Stimulated activated CD8-positive, alpha-beta memory T cell treated with anti-CD3 and anti-CD28 coated beads, Interleukin-4, amount 100 ng/mL, for 1 hour (primary cell): ENCODE measurements at regions not wholly inside any gene's neighbourhood (a gene's known extent, or its start where the extent isn't known, plus 50 kb on each side); places are given as distances from the start of the nearest gene placed in this dataset.

Experiments
- DNase-seq, 2 donors: peaks; one replicate each; pipeline ENCODE4 v3.0.0-alpha.2; 2020; ENCODE audit warnings: low read depth in 2 of 2, low spot score in 1 of 2

DNA sequence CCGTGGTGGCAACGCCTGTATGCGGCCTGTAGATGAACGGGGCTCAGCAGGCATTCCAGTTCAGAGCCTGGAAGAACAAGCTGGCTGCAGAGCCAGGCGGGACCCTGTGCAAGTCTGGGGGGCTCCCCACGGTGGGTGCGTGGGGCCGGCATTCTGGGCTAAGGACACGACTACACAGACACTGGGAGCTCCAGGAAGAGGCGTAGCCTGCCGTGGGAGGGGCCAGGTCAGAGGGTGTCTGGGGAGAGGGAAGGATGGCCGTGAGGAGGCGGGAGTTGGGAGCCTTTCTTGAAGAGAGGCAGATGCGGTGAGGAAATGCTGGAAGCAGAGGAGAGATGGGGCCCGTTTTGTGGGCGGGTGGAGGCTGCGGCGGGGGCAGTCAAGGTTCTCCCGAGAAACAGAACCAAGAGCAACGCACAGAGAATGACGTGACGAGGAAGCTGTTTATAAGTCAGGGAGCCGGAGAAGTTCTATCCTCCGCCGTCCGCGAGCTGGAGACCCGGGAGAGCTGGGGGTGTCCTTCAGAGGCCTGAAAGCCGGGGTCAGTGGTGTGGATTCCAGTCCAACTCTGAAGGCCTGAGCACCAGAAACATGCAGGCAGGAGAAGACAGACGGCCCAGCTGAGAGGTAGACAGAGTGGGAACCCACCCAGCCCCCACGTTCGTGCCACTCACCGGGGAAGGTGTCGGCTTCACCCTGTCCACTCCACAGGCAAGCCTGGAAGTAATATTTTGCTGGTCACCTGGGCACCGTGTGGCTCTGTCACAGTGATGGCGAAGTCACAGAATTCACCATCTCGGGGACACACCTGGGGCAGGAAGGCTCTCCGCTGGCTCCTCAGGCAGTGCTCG, 529.6 kb downstream of the BRD1 start:
- DNase-seq, result no peak

DNA sequence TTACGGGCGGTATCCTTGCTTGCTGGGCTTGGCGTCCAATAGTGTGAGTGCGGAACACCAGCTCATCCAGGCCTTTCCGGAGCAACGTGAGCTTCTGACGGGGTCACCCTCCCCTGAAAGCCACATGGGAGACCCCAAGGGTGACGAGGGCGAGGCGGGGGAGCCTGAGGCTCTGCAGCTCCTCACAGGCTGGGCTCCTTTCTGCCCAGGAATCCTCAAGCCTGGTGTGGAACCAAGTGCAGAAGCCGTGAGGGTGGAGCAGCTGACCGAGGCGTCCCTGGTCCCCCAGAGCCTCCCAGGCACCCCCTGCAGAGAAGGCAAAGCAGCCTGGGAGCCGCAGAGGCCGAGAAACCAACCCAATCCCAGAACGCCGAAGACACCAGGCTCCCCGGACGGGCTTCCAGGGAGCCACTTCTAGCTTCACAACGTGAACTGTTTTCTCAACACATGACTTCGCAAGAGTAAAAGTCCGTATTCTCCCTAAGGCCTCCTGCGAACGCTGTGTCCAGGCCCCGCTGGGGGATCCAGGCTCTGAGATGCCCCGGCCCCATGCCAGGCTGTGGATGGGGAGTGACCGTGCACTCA, 530.3 kb downstream of the BRD1 start:
- no peak for DNase-seq

DNA sequence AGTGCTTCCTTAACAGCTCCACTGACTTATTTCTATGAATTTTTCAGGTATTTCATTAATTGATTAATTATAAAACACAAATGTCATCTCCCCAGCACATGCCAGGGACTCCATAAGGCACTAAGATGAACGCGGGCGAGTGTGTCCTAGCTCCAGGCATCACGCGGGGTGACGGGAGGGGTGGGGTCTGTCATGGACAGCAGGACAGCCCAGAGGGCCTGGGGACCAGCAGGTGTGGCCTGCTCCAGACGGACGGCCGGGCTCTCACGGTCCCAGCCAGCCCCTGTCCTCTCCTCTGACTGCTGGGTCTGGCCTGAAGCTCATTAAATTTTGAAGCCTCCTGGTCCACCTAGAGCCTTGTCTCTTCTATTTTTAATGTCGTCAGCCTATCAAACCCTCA, 531.1 kb downstream of the BRD1 start:
- DNase-seq, result no peak

DNA sequence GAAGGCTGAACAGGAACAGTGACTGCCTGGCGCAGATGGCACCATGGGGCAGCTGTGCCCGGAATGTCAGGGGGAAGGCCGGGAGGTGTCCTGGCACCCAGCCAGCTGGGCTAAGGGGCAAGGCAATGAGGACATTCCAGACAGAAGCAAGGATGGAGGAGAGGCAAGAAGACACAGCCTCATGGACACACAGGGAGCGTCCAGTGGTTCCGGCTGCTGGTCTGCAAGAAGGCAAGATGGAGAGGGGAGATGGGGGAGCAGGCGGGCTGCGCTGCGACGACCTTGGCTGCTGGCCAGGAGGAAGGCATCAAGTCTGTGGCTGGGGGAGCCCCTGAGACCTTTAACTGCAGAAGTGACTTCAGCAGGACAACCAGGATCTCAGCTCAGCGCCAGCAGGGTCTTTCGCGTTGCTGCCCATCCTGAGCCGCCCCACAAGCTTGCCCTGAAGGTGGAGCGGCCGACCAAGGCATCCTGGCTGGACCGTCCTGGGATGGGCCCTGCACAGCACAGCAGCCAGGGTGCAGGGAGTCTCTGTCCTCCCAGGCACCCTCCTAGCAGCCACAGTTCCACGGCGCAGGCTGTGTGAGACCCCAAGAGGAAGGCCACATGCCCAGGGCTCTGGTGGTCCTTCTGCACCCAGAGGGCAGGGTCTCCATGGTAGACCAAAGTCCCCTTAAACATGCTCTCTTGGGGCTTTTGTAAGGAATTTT, 531.7 kb downstream of the BRD1 start:
- DNase-seq, result no peak

- no peak for DNase-seq
These were observed 532.3 kb downstream of the BRD1 start for GRCh38 chr22:49295465-49295743.

GRCh38 chr22:49294656-49295464, 532.8 kb downstream of the BRD1 start:
- no peak for DNase-seq

DNA sequence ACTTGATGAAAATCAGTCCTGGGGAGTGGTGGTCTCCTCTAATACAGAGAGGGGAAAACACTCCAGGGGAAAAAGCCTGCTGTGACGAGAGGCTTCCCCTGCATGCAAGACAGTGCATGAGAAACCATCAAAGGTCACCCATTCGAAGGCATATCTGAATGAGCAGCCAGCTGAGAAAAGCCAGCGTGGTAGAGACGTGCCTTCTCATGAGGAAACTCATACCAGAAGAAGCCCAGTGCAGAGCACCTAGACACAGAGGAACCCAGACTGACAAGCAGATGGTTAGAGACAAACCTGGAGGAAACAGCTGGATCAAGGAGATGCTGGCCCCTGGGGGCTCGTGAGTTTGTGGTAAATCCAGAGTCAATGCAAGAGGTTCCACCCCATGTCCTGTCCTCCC, 534.8 kb downstream of the BRD1 start:
- no peak for DNase-seq

- DNase-seq, result no peak
These were observed 535.9 kb downstream of the BRD1 start for GRCh38 chr22:49291781-49292180.

GRCh38 chr22:49291169-49291568, 536.5 kb downstream of the BRD1 start:
- no peak for DNase-seq

DNA sequence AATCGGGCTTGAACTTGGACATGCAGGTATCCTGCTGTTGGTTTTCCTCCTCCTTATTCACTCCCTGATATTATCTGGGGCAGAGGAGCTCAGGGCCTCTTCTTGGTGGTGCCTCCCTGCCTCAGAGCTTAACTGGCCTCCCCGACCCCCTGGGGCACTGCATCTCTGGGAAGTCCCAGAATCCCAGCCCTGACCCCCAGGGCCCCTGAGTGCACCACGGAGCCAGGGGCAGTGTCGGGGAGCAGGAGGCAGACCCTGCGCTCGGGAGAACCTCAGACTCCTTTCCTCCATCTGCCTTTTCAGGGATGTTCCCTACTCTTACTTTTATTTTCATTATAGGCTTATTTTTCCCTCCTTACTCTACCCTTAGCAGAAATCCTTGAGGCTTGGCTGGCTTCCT, 537.0 kb downstream of the BRD1 start:
- DNase-seq, result no peak

GRCh38 chr22:49289822-49290679, 537.6 kb downstream of the BRD1 start:
- no peak for DNase-seq

GRCh38 chr22:49286181-49286760, 541.4 kb downstream of the BRD1 start:
- no peak for DNase-seq

DNA sequence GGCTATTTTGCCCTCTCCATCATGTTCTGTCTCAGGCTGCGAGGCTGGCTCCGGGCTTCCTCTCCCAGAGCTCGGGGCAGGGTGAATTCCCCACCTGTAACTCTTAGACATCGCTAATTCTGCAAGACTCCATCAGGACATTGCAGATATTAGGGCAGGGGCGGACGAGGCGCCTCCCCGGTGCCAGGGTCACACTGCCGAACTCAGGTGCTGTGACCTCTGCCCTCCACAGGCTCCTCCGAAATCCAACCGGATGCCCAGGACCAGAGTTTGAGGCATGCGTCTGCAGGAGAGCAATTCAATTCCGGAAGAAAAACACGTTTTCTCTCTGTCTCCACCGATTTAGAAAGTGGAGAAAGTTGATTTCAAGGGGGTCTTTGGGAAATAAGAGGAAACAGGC, 542.7 kb downstream of the BRD1 start:
- no peak for DNase-seq

DNA sequence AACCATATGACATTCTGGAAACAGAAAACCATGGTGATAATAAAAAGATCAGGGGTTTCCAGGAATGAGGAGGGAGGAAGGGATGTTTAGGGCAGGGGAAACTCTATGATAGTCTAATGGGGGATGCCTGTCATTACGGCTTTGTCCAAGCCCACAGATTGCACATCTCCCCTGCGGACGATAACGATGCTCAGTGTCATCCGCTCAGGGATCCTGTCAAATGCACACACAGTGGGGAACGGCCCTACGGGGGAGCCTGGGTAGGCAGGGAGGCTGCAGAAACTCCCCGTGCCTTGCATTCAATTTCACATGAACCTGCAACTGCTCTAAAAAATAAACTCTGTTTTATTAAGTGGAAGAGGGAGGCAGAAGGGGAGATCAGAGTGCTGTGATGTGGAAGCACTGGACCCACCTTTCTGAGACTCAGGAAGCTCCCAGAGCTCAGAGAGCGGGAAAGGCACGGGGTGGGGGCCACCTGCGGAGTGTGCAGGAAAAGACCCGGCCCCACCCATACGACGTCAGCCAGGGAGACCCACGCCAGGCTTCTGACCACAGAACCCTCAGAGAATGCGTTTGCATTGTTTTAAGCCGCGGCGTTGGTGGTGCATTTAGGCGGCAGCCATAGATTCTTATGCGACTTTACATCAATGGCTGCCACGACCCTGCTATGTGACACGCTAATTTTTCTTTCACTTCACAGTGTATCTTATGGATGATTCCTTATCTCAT, 543.5 kb downstream of the BRD1 start:
- DNase-seq, result no peak

GRCh38 chr22:49282596-49282995, 545.1 kb downstream of the BRD1 start:
- DNase-seq, result no peak

- no peak for DNase-seq
These were observed 546.0 kb downstream of the BRD1 start for GRCh38 chr22:49281467-49282340.

- DNase-seq, result no peak
These were observed 549.3 kb downstream of the BRD1 start for GRCh38 chr22:49278340-49278739.

- no peak for DNase-seq
These were observed 551.1 kb downstream of the BRD1 start for GRCh38 chr22:49276567-49276966.
